HK-2 (cell line): ENCODE measurements at regions not wholly inside any gene's neighbourhood (a gene's known extent, or its start where the extent isn't known, plus 50 kb on each side); places are given as distances from the start of the nearest gene placed in this dataset.
"Not testable (repeated sequence)": the region's sequence is repeated elsewhere in the genome, so short reads cannot be mapped to it uniquely, and the experiment has no call there.

Experiments used
- DNase-seq: peaks from one replicate; pipeline ENCODE4 v3.0.0-alpha.2; 2018; ENCODE audit not compliant: unreplicated experiment

DNA sequence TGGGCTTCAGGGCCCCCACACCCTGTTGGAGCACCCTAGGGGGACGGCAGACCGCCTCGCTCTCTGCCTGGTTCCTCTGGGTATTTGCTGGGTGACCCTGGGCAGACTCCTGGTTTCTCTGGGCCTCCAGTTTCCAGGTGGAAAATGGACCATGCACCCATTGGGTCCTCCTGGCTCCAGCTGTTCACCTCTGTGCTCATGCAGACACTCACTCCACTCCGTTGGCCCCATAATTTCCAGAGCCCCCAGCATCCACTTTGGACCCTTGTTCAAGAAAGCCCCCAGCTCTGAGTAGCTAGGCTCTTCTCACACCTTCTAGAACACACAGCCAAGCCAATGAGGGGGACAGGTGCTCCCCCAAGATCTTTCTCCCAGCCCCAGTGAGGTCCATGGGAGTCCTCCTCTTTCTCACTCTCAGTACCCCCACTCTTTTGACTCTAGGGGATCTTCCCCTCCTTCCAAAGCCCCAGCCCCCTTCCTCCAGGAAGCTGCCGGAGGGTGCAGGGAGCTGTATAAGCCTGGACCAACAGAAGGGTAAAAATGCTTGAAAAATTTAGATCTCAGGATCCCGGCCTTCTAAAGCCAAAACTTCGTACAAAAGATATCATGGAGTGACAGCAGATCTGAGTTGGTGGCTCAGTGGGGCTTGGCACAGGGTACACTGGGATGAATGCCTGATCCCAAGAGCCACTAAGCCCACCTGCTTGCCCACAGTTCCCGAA lies 174.8 kb upstream of the RTL1 start:
- no peak for DNase-seq

DNA sequence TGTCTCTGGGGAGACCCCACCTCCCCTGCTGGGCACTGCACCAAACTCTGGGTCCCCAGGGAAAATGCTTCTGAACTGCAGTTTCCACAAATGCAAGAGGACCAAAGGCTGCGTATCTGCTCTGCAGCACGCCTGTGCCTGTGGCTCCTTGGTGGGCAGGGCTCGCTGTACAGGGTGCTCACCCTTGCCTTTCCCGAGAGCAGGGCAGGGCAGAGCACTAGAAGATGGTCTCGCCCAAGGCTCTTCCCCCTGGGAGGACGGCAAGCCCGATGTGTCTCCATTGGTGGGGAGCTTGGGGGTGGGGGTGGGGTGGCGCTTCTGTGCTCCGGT lies 175.3 kb upstream of the RTL1 start:
- DNase-seq: no peak

DNA sequence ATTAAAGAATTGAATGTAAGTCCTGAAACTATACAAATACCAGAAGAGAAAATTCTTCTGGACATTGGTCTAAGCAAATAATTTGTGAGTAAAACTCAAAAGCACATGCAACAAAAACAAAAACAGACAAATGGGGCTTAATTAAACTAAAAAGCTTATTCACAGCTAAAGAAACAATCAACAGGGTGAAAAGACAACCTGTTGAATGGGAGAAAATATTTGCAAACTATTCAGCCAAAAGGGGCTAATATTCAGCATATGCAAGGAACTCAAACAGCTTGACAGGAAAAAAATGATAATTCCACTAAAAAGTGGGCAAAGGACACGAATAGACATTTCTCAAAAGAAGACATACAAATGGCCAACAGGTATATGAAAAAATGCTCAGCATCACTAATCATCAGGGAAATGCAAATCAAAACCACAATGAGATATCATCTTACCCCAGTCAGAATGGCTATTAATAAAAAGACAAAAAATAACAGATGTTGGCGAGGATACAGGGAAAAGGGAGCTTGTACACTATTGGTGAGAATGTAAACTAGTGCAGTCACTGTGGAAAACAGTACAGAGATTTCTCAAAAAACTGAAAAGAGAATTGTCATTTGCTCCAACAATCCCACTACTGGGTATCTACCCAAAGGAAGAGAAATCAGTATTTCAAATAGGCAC lies 177.5 kb upstream of the RTL1 start:
- DNase-seq: no peak

DNA sequence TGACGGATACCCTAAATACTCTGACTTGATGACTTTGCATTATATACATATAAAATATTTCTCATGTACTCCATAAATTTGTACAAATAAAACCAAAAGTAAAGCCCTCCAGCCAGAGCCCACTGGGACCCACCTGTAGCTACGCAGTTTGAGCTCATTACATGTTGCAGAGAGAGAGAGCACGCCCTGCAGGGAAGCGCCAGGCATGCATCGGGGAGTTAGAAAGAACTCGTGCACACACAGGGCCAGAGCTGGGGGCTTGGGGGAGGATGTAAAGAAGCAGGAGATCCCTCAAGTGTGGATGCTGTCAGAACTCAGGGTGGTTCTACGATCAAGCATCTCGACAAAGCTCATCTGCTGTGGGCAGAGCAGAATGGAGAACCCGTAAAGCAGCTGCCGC lies 178.5 kb upstream of the RTL1 start:
- no peak for DNase-seq

DNA sequence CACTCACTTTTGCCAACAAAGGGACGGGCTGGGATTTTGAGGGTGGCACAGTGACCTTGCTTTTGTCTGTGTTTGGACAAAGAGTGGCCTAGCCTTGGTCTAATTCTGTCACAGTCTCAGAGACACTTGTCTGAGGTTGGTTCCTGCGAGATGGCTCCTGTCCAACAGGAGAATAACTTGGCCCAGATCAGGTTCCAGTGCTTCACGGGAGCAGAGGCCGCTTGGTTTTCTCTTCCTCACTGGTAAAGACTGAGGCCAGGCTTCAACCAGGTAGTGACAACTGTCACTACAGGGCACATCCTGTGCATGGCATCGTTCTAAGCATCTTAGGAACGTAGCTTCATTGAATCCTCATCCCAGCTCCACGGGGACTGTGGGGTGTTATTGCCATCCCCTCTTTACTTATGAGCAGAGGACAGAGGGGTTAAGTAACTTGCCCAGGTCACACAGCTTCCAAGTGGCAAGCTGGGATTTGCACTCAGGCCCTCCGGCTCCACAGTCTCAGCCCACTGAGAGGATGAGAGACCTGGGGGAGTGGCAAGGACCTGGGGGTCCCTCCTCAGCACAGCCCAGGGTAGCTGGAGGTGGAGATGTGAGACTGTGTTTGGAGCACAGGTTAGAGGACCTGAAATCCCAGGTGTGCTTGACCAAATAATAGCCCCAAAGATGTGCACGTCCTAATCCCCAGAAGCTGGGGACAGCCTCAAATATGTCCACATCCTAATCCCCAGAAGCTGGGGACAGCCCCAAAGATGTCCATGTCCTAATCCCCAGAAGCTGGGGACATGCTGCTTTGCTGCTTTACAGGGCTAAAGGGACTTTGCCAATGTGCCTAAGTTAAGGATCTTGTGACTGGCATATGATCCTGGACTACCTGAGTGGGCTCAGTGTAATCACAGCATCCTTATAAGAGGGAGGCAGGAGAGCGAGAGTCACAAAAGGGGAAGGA lies 179.2 kb upstream of the RTL1 start:
- DNase-seq: no peak

DNA sequence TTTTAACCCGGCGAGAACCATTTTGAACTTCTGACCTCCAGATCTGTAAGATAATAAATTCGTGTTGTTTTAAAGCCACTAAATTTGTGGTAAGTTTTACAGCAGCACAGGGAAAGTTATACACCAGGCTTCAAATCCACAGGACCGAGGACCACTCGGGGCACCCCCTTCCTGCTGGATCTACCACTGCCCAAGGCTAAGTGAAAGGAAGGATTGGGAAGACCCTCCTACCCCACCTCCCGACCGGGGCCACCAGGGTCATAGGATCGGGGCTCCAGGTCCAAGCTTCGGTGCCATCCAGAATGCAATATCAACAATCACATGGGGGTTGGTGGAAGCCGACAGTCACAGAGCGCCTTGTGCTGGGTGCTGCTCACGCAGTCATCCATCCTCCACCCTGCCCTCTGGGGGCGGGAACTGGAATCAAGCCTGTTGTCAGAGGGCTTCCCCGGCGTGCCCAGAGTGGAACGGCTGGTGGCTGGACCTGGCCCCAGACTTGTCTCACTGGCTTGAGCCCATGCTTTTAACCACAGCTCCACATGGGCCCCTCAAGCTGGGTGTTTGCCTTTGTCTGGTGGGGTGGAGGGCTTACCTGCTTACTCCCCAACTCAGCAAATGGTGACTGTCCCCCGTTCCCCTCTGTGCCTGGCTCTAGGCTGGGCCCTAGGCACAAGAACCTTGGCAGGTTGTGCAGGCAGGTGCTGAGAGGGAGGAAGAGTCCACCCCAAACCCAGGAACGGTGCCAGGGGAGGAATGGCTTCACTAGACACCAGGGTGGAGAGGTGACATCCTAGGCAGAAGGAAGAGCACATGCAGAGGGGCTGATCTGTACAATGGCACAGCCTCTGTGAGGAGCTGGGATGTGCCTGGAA lies 180.3 kb upstream of the RTL1 start:
- no peak for DNase-seq

DNA sequence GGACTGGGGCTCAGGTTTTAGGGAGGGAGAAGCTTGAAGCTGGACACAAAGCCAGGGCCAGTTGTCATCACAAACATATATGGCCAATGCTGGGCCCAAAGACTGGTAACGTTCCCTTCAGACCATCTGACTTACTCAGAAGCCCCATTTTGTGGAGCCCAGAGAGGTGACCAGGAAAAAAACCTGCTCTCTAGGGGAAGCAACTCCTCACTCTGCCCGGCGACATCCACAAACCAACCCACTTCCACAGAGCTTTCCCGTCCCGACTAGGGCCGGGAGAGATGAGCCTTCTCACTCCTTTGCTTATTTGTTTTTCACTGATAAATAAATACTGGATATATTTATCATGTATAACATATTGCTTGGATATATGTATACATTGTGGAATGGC lies 180.9 kb upstream of the RTL1 start:
- DNase-seq: no peak

DNA sequence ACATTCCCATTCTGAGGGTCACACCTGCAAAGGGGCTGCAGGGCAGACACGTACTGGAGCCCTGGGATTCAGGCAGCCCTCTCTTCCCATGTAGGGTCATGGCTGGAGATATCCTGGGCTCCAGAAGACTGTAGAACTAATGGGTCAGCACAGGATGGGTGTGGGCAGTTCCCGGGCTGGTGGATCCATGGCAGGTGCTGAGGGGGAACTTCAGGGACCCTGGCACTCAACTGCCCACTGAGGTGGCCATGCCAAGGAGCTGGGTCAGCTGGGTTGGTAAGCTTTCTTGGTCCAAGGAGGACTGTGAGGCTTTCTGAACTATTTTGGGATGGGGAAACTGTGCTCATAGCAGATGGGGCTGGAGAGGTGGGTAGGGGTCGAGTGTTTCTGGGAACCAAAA lies 183.4 kb upstream of the RTL1 start:
- DNase-seq: no peak

DNA sequence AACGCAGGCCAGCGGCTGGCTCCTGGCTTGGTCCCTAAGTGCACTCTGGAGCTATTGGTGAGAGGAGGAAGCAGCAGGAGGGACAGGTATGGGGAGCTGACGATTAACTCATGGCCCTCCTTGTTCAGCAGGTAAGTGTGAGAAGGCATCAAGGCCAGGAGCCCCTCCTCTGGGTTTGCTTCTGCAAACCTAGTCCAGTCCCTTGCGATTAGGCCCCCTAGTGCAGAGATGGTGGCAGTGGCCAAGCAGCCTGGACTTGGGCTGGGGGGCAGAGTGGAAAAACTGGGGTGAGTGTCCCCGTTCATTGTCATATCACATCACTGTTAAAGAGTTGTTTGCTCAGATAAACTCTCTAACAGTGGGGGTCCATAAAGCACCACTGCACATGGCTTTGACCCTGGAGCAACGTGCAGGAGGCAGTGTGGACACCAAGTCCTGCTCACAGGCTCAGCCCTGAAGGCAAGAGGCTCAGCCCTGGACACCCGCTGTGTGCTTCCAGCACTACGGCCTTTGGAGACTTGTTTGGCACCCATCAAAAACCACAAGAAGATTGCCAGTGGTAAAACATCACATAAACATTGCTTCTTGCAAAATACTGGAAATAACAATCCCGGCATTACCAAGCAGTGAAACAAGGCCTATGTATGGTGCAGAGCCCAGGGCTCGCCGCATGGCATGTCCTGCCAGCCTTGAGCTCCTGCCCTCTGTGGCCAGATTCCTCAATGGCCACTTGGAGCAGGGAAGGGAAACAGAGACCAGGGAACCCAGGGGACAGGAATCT lies 184.3 kb upstream of the RTL1 start:
- DNase-seq: no peak

DNA sequence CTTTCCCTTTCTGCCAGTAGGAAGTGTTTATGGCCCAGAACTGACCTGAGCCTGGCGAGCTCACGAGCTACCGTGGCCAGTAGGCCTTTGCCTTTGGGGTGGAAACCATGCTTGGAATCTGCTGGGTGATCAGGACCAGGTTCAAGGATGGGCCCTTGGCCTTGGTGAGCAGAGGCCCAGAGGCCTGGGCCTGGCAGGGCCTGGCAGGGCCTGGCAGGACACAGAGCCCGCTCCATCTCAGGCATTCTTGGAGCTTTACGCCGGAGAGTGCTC lies 184.8 kb upstream of the RTL1 start:
- no peak for DNase-seq

DNA sequence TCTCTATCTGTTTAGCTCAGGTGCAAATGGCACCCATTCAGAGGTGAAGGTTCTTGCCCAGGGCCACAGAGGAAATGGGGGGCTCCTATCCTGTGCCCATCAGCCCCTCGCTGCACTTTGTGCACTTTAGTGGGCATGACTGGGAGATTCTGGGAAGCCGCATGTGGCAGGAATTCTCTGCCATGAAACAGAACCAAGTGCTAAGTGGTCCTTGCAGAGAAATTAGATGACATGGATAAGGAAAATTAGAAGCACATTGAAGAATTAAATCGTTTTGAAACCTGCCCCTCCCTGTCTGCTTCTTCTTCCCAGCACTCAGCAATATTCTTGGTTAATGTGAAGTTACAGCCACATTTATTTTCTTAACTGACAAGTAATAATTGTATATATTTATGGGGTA lies 185.2 kb upstream of the RTL1 start:
- DNase-seq: no peak

DNA sequence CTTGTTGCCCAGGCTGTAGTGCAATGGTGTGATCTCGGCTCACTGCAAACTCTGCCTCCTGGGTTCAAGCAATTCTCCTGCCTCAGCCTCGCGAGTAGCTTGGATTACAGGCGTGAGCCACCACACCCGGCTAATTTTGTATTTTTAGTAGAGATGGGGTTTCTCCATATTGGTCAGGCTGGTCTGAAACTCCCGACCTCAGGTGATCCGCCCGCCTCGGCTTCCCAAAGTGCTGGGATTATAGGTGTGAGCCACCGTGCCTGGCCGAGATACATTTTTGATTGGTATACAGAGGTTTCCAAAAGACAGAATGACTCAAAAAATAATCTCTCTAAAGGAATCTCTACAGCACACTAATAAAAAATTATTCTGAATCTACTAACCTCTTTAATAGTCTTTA lies 187.0 kb upstream of the RTL1 start:
- not testable (repeated sequence) for DNase-seq

DNA sequence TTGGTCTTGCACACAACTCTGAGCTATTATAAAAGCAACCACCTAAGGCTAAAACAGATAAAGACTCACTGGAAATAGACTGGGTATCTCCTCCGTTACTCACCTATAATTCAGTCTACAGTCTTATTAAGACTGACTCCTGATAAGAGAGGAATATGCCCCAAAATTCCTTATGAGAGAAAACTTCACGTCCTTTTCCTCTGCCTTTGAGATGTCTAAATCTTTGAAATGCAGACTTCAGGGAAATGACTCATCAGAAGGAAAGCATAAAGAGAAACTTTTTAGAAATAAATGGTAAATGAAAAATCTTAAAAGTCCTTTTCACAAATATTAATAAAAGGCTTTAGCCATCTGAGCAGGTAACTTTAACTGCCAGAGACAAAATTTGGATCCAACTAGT lies 187.5 kb upstream of the RTL1 start:
- DNase-seq: no peak

DNA sequence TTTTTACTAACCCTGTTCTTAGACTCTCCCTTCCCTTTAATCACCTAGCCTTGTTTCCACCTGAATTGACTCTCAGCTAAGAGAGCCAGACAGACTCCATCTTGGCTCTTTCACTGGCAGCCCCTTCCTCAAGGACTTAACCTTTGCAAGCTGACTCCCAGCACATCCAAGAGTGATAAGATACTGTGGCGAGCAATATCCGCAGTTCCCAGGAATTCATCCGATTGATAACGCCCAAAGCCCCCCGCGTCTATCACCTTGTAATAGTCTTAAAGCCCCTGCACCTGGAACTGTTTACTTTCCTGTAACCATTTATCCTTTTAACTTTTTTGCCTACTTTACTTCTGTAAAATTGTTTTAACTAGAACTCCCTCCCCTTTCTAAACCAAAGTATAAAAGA lies 191.4 kb upstream of the RTL1 start:
- DNase-seq: not testable (repeated sequence)

DNA sequence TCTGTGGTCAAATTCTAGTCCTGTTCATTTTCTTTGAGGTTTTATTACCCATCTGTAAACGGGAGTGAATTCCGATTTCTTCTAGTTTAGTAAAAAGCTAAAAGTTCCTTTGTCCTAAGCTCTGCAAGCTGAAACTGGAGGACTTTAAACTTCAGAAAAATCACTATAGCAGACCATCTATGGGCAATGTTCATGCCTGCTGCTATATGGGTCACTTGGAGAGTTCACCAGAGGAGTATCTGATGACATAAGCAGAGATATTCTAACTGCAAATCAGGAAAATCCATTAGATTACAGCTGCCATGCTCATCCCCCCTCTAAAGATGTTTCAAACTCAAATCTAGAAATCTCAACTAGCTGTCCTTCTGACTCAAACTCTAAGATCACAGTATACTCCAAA lies 193.0 kb upstream of the RTL1 start:
- DNase-seq: no peak

DNA sequence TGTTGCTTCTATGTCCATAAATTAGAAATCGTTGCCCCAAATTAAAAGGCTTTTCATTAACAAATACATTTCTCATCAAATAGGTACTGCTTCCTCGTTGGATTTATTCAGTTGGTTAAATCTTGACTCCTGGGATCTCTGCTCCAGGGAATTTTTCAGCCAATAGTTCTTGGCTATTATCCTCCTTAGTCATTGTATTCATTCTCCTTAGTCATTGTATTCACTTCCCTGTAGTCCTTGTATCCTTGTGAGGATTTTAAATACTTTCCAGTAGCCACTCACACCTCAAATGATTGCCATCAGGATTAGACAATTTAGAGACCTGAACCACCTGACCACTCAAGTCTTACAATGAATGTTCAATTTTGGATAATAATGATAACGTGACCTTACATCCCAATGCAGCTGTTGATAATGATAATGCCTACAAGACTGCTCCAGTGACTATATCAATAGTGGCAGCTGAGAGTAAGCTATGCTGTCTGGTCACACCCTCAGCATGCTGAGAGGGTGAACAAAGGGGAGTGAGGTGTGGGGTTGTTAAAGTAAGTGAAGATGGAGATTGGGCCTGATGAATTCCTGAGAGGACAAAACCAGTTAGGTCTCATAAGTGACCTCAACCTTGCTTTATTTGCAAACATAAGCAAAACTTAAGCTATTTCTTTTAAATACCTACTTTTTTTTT lies 193.7 kb upstream of the RTL1 start:
- DNase-seq: no peak

DNA sequence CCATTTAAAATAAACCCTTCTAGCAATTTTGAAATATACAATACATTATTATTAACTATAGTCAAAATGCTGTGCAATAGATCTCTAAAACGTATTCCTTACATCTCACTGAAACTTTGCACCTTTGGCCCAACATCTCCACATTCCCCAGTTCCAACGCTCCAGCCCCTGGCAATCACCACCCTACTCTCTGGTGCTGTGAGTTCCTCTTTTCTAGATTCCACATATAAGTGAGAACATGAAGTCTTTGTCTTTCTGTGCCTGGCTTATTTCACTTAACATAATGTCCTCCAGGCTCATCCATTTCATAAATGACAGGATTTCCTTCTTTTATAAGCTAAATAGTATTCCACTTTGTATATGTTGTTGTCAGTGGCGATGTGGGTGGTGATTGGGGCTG lies 194.7 kb upstream of the RTL1 start:
- DNase-seq: no peak

DNA sequence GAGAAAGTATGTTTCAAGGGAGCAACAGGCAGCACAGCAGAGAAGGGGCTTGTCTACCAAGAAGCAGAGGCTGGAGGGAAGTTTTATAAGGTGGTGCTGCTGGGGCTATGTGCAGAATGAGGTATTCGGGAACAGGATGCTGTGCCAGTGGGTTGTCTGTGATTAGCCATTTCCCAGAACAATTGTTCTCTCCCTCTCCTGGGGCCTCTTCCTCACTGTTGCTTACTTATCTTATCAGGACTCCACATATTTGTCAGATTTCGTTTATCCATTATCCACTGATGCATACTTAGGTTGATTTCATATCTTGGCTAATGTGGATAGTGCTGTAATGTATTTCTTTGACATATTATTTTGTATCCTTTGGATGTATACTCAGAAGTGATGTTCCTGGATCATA lies 195.1 kb upstream of the RTL1 start:
- DNase-seq: no peak

DNA sequence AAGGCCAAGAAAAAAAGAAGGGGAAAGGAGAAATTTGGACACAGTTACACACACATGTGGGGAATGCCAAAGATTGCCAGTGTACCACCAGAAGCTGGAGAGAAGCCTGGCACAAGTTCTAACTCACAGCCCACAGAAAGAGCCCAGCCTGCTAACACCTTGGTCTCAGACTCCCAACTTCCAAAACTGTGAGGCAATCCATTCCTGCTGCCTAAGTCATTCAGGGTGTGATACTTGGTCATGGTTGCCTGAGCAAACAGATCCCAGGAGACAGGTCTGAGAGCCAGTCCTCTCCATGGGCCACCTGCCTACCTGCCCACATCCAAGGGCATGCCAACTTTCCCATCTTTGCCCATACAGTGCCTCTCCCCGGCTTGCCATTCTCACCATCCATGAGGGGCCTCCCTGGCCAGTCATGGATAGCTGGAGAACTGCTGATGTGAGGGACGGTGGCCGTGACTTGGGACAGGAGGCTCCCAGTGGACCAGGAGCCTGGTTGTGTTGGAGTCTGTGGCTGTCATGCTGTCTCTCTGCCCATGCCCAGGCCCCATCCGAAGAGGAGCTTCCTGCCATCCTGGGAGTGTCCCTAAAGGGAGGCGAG lies 198.0 kb upstream of the RTL1 start:
- DNase-seq: peak; percentile 14

DNA sequence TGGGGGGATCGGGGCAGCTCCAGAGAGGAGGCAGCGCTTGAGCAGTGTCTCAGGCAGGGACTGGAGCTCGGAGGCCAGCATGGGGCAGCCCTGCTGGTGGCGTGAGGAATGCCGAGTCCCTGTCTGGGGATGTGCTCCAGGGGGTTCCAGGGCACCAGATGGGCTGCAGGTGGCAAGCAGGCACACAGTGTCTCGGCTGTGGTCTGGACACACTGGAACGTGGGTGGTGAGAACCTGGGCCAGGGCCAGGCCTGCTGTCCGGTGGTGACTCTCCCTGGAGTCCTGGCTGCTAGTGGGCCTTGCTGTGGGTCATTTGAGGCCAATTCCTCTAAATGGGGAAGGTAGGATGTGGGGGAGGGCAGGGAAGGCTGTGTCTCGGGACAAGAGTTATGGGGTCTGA lies 199.4 kb upstream of the RTL1 start:
- DNase-seq: no peak
